Suprapubic skin (tissue), 3 donors: ENCODE measurements at regions not wholly inside any gene's neighbourhood (a gene's known extent, or its start where the extent isn't known, plus 50 kb on each side); places are given as distances from the start of the nearest gene placed in this dataset.

Source experiments
- CTCF ChIP-seq, 2 donors: fragments of 200-600 bp in 1 of 2; fragments of 450-650 bp in 1 of 2; sonication (generic) in 1 of 2; IDR thresholded peaks; one replicate each; pipeline ENCODE4 v1.5.1; 2016 to 2019; ENCODE audit warnings: antibody characterized with exemption in 2 of 2, mild to moderate bottlenecking in 1 of 2, moderate library complexity in 1 of 2
- EP300 ChIP-seq: sonication (generic); formaldehyde crosslinking; IDR thresholded peaks from one replicate; pipeline ENCODE4 v1.6.1; 2017; ENCODE audit warnings: antibody characterized with exemption

GRCh38 chr14:64639340-64639821, 64.8 kb upstream of the PLEKHG3 start:
- TF ChIP-seq EP300 (no peak), CTCF (IDR thresholded peaks at IDR 0.05) (no peak)
